Activated CD4-positive, alpha-beta memory T cell treated with anti-CD3 and anti-CD28 coated beads for 36 hours (primary cell): ENCODE measurements at regions not wholly inside any gene's neighbourhood (a gene's known extent, or its start where the extent isn't known, plus 50 kb on each side); places are given as distances from the start of the nearest gene placed in this dataset.

Experiments used
- CTCF ChIA-PET: fragments of 350-600 bp; sonication (Branson Sonifier 250); formaldehyde crosslinking; loops from one replicate; lab custom pipeline; 2021; ENCODE audit warnings: antibody characterized with exemption, inconsistent platforms; lab: Charles Lee
- POLR2A ChIA-PET: fragments of 350-600 bp; sonication (Branson Sonifier 250); formaldehyde crosslinking; loops from one replicate; lab custom pipeline; 2021; ENCODE audit warnings: antibody characterized with exemption; lab: Charles Lee
- DNase-seq: peaks from one replicate; pipeline ENCODE4 v3.0.0-alpha.2; 2020
- H3K27ac Mint-ChIP-seq: one replicate; pipeline ENCODE4 v1.8.0; 2021; ENCODE audit warnings: mixed read lengths
- H3K27me3 Mint-ChIP-seq: one replicate; pipeline ENCODE4 v1.8.0; 2021; ENCODE audit warnings: mixed read lengths
- H3K36me3 Mint-ChIP-seq: one replicate; pipeline ENCODE4 v1.8.0; 2021; ENCODE audit warnings: mixed read lengths
- H3K4me1 Mint-ChIP-seq: one replicate; pipeline ENCODE4 v1.8.0; 2021; ENCODE audit warnings: low read depth, mixed read lengths
- H3K4me3 Mint-ChIP-seq: one replicate; pipeline ENCODE4 v1.8.0; 2021; ENCODE audit warnings: mild to moderate bottlenecking, mixed read lengths
- H3K9me3 Mint-ChIP-seq: one replicate; pipeline ENCODE4 v1.8.0; 2021; ENCODE audit warnings: mixed read lengths
- intact Hi-C: fragments of 100-400 bp; cut with micrococcal nuclease; formaldehyde crosslinking; loops from one replicate; pipeline ENCODE4 v1.15.1; 2023

GRCh38 chr9:18362901-18363685 is 110.9 kb upstream of the ADAMTSL1 start:
- H3K27ac Mint-ChIP-seq: no peak overlapping the region
- intact Hi-C loops: no loop called here
- no peaks in the 10 kb centered on the region for H3K9me3 Mint-ChIP-seq
- H3K4me3 Mint-ChIP-seq: no peak overlapping the region
- H3K27me3 Mint-ChIP-seq: no peaks in the 10 kb centered on the region
- ChIA-PET POLR2A (no interaction called here), CTCF (no interaction called here)
- no peak for DNase-seq
- H3K36me3 Mint-ChIP-seq: no peaks in the 10 kb centered on the region
- no peaks in the 10 kb centered on the region for H3K4me1 Mint-ChIP-seq

- ChIA-PET CTCF (no interaction called here), POLR2A (no interaction called here)
- DNase-seq: no peak
- Mint-ChIP-seq H3K36me3 (no peaks in the 10 kb centered on the region), H3K4me1 (no peaks in the 10 kb centered on the region), H3K27ac (no peak overlapping the region), H3K9me3 (no peaks in the 10 kb centered on the region), H3K4me3 (no peak overlapping the region), H3K27me3 (no peaks in the 10 kb centered on the region)
- intact Hi-C loops: no loop called here
Observed at GRCh38 chr9:18365651-18366050, 108.3 kb upstream of the ADAMTSL1 start.

GRCh38 chr9:18366184-18366583 is 107.8 kb upstream of the ADAMTSL1 start:
- POLR2A ChIA-PET: no interaction called here
- no peak for DNase-seq

GRCh38 chr9:18368206-18368605 is 105.7 kb upstream of the ADAMTSL1 start:
- H3K9me3 Mint-ChIP-seq: no peaks in the 10 kb centered on the region
- no peak for DNase-seq
- no peaks in the 10 kb centered on the region for H3K4me1 Mint-ChIP-seq
- intact Hi-C loops: no loop called here
- H3K27ac Mint-ChIP-seq: no peak overlapping the region
- ChIA-PET POLR2A (no interaction called here), CTCF (no interaction called here)
- no peaks in the 10 kb centered on the region for H3K27me3 Mint-ChIP-seq
- no peaks in the 10 kb centered on the region for H3K36me3 Mint-ChIP-seq
- no peak overlapping the region for H3K4me3 Mint-ChIP-seq

More at GRCh38 chr9:18366184-18366583, 107.8 kb upstream of the ADAMTSL1 start:
- no peak overlapping the region for H3K4me3 Mint-ChIP-seq
- H3K27ac Mint-ChIP-seq: no peak overlapping the region
- H3K27me3 Mint-ChIP-seq: no peaks in the 10 kb centered on the region
- no peaks in the 10 kb centered on the region for H3K9me3 Mint-ChIP-seq
- intact Hi-C loops: no loop called here
- H3K4me1 Mint-ChIP-seq: no peaks in the 10 kb centered on the region
- CTCF ChIA-PET: no interaction called here
- no peaks in the 10 kb centered on the region for H3K36me3 Mint-ChIP-seq

DNA sequence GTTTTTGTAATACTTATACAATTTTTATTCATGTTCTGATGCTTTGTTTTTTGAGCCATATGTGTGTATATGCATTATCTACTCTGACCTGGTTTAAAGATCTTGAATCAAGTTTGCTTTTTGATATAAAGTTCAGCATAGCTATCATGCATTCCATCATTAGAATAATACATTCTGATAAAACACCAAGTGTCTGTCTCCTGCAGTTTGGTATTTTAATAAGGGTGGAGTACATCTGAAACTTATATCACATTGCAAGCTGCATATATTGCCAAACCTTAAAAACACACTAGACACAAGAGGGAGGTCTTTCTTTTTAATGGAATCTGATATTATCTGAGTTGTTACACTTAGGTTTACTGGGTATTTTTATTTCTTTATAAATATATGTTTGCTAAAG is 102.8 kb upstream of the ADAMTSL1 start:
- no peaks in the 10 kb centered on the region for H3K27me3 Mint-ChIP-seq
- no peak for DNase-seq
- intact Hi-C loops: no loop called here
- H3K4me3 Mint-ChIP-seq: no peak overlapping the region
- ChIA-PET POLR2A (no interaction called here), CTCF (no interaction called here)
- no peaks in the 10 kb centered on the region for H3K36me3 Mint-ChIP-seq
- H3K4me1 Mint-ChIP-seq: no peaks in the 10 kb centered on the region
- no peak overlapping the region for H3K27ac Mint-ChIP-seq
- H3K9me3 Mint-ChIP-seq: no peaks in the 10 kb centered on the region

- Mint-ChIP-seq H3K27me3 (no peaks in the 10 kb centered on the region), H3K27ac (no peak overlapping the region), H3K4me3 (no peak overlapping the region), H3K4me1 (no peaks in the 10 kb centered on the region), H3K9me3 (no peaks in the 10 kb centered on the region), H3K36me3 (no peaks in the 10 kb centered on the region)
- CTCF ChIA-PET: no interaction called here
- no peak for DNase-seq
- intact Hi-C loops: no loop called here
- POLR2A ChIA-PET: no interaction called here
Observed at GRCh38 chr9:18371621-18372020, 102.3 kb upstream of the ADAMTSL1 start.

DNA sequence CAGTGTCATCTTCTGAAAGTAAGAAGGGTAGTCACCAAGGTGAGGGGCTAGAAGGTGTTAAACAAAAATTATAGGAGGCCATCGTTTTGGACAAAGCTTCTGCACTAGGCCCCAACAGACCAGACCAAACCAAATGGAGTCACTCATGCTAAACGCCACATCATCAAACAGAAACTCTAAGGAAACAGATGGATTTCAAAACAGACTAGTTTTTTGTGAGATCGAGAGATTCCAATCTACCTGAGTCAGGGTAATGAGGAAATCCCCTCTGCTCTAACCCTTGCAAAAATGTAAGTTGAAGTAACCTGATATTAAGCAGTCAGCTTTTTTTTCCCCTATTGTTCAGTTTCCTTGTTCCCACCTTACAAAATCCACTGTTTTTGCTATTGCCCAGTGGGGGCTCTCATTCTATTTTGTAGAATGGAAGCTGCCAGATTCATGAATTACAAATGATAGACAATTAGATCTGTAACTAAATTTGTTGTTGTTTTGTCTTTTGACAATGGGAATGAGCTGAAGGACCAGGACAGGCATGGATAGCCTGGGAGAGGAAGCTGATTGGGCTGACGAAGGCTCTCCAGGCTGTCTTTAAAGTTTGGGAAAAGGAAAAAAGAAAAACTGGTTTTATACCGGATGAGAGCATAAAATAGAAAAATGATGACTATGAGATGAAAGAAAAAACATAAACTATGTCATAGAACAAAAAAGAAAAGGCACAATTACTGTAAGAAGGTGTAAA is 94.7 kb upstream of the ADAMTSL1 start:
- no peaks in the 10 kb centered on the region for H3K9me3 Mint-ChIP-seq
- H3K4me3 Mint-ChIP-seq: no peak overlapping the region
- no peaks in the 10 kb centered on the region for H3K27me3 Mint-ChIP-seq
- no peak for DNase-seq
- intact Hi-C loops: no loop called here
- H3K27ac Mint-ChIP-seq: no peak overlapping the region
- ChIA-PET CTCF (no interaction called here), POLR2A (no interaction called here)
- no peaks in the 10 kb centered on the region for H3K4me1 Mint-ChIP-seq
- no peaks in the 10 kb centered on the region for H3K36me3 Mint-ChIP-seq

DNA sequence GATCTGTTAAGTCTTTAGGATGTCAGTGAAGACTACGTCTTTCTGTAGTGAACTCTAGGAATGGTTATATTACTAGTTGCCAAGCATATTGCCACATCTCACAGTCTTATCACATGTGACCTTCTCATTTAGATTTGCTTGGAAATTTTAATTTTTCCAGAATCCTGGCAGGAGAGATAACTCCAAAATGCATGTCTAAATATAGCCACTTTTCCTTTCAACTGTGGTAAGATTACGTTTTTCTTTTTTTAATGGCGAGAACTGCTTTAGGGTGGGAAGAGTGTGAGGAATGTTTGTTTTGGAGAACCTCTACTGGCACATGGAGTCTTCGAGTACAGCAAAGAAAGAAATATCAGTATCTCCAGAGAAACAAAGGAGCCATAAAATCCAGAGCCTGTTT is 91.7 kb upstream of the ADAMTSL1 start:
- Mint-ChIP-seq H3K36me3 (no peaks in the 10 kb centered on the region), H3K4me3 (no peak overlapping the region), H3K9me3 (no peaks in the 10 kb centered on the region), H3K27me3 (no peaks in the 10 kb centered on the region), H3K27ac (no peak overlapping the region), H3K4me1 (no peaks in the 10 kb centered on the region)
- no peak for DNase-seq
- POLR2A ChIA-PET: no interaction called here
- CTCF ChIA-PET: no interaction called here
- intact Hi-C loops: no loop called here

DNA sequence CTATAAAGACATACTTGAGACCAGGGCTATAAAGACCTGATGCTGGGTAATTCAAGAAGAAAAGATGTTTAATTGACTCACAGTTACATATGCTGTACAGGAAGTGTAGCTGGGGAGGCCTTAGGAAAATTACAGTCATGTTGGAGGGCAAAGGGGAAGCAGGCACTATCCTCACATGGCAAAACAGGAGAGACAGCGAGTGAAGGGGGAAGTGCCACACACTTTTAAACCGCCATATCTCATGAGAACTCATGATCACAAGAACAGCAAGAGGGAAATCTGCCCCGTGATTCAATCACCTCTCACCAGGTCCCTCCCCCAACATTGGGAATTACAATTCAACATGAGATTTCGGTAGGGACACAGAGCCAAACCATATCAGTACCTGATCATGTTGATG is 89.9 kb upstream of the ADAMTSL1 start:
- Mint-ChIP-seq H3K4me3 (no peak overlapping the region), H3K36me3 (no peaks in the 10 kb centered on the region), H3K27ac (no peak overlapping the region), H3K27me3 (no peaks in the 10 kb centered on the region), H3K4me1 (no peaks in the 10 kb centered on the region), H3K9me3 (no peaks in the 10 kb centered on the region)
- DNase-seq: no peak
- POLR2A ChIA-PET: no interaction called here
- CTCF ChIA-PET: no interaction called here
- intact Hi-C loops: no loop called here

DNA sequence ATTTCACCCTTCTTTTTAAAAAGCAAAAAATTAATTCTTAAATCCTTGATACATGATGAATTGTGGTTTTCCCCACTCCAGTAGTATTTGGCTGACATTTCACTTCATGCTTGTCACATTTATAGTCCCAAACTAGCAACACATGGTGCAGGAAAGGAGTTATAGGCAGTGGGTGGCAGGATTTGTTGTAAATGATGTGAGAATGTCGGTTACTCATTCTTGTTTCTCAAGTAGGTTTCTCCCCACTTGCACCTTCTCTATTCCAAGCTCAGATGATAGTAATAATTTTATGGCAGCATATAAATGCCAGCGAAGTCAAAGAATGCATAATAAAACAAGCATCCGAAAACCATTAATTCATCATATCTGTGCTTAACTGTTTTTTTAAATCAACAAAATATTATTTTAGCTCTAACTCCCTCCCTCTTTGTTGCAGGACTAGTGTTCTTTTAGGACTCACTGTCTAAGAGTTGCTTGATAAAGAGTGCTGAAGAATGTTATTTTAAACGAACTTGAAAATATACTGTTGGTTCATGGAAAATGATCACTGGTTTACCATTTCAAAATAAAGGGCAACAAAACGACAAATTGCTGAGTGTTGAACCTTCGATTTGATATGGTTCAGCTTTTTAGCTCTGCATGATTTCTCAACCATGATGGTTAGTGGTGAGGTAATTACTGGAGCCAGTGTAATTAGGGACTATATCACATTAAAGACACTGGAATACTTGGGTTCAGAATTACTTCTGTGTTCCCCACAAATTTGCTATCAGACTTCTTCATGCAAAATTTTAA is 88.1 kb upstream of the ADAMTSL1 start:
- Mint-ChIP-seq H3K4me1 (no peaks in the 10 kb centered on the region), H3K9me3 (no peaks in the 10 kb centered on the region), H3K36me3 (no peaks in the 10 kb centered on the region), H3K27me3 (no peaks in the 10 kb centered on the region), H3K27ac (no peak overlapping the region), H3K4me3 (no peak overlapping the region)
- no peak for DNase-seq
- intact Hi-C loops: no loop called here
- CTCF ChIA-PET: no interaction called here
- POLR2A ChIA-PET: no interaction called here

GRCh38 chr9:18390393-18390792 is 83.6 kb upstream of the ADAMTSL1 start:
- Mint-ChIP-seq H3K36me3 (no peaks in the 10 kb centered on the region), H3K4me3 (no peak overlapping the region), H3K9me3 (no peaks in the 10 kb centered on the region), H3K4me1 (no peaks in the 10 kb centered on the region), H3K27me3 (no peaks in the 10 kb centered on the region), H3K27ac (no peak overlapping the region)
- no peak for DNase-seq
- ChIA-PET CTCF (no interaction called here), POLR2A (no interaction called here)
- intact Hi-C loops: no loop called here

DNA sequence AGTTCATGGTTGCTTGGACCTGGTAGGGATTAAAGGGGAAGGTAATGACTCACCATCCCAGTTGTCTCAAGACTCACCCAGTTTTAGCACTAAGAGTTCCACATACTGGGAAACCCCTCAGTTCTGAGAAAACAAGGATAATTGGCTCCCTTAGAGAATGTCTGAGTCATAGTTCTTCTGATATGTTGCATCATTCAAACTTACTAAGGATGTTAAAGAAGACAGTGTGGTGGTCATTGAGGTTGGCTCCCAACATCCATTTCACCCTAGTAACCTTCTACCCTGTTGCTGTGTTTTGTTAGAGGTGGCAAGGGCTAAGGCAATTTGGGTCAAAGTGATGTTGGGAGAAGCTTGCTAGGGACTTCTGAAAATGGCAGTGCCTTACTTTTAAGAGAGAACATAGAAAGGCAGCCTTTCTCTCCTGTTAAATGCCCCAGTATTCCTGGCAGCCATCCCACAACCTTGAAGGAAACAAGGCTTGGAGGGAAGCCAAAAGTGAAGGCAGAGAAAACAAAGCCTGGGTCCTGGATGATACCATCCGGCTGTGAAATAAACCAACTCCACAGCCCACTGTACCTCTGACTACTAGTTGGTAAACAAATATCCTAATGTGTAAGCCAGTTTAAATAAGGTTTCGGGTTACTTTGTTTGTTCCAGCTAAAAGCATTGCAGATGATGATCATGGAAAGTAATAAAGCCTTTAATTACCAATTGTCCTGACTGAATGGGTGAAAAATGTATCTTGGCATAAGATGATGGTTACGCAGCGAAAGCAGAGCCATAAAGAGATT is 80.4 kb upstream of the ADAMTSL1 start:
- CTCF ChIA-PET: no interaction called here
- POLR2A ChIA-PET: no interaction called here
- Mint-ChIP-seq H3K4me3 (no peak overlapping the region), H3K9me3 (no peaks in the 10 kb centered on the region), H3K36me3 (no peaks in the 10 kb centered on the region), H3K4me1 (no peaks in the 10 kb centered on the region), H3K27me3 (no peaks in the 10 kb centered on the region), H3K27ac (no peak overlapping the region)
- DNase-seq: no peak
- intact Hi-C loops: no loop called here
